ENCODE measurements at regions not wholly inside any gene's neighbourhood (a gene's known extent, or its start where the extent isn't known, plus 50 kb on each side); places are given as distances from the start of the nearest gene placed in this dataset.

- DNase-seq (no peak), ATAC-seq (ENCODE audit: low FRiP score in 2 of 2) (no peak)
- H3K27me3 ChIP-seq = no peaks in the 10 kb centered on the region
- H3K9me3 ChIP-seq = no peaks in the 10 kb centered on the region
- no peak overlapping the region for H3K27ac ChIP-seq
- 73 to 88% methylated on average over 1 of the region's 1 CpG for WGBS, 2 donors
- H3K4me3 ChIP-seq = no peak overlapping the region
- H3K36me3 ChIP-seq = no peaks in the 10 kb centered on the region
- TF ChIP-seq CTCF (IDR thresholded peaks at IDR 0.05) (no peak), EP300 (IDR thresholded peaks at IDR 0.05) (no peak), POLR2AphosphoS5 (IDR thresholded peaks at IDR 0.05) (no peak), POLR2A (IDR thresholded peaks at IDR 0.05) (no peak)
- no peaks in the 10 kb centered on the region for H3K4me1 ChIP-seq
These were observed 317.0 kb upstream of the DCBLD2 start for GRCh38 chr3:99218468-99218867.

DNA sequence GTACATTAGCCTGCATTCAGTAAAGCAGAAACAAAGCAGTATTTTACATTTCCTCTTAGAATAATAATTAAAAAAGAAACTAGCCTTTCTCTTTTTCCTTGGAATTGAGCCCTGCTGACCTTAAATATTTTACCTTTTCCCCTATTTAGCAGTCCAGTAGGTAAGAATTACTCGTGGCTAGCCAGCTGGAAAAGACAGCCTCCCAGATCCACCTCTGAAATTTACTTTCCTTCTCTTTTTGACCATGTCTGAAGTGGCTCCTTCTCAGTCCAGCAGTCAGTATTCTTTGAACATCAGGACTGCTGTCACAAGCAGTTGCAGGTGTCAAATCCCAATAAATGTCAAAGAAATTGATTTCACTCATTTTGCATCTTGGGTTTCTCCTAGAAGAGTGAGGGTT lies 311.5 kb upstream of the DCBLD2 start:
- Histone ChIP-seq H3K9me3 (no peaks in the 10 kb centered on the region), H3K4me1 (no peaks in the 10 kb centered on the region), H3K27ac (no peak overlapping the region), H3K4me3 (no peak overlapping the region), H3K36me3 (no peaks in the 10 kb centered on the region), H3K27me3 (no peaks in the 10 kb centered on the region)
- ATAC-seq (ENCODE audit: low FRiP score in 2 of 2) (no peak), DNase-seq (no peak)
- 17 to 40% methylated on average over 1 of the region's 1 CpG for WGBS, 2 donors
- TF ChIP-seq CTCF (IDR thresholded peaks at IDR 0.05) (no peak), POLR2AphosphoS5 (IDR thresholded peaks at IDR 0.05) (no peak), EP300 (IDR thresholded peaks at IDR 0.05) (no peak), POLR2A (IDR thresholded peaks at IDR 0.05) (no peak)

GRCh38 chr3:99211309-99211708 lies 309.8 kb upstream of the DCBLD2 start:
- H3K4me1 ChIP-seq = no peaks in the 10 kb centered on the region
- 79 to 80% methylated on average over 2 of the region's 2 CpGs for WGBS, 2 donors
- DNase-seq (no peak), ATAC-seq (ENCODE audit: low FRiP score in 2 of 2) (no peak)
- H3K9me3 ChIP-seq = no peaks in the 10 kb centered on the region
- no peak for TF ChIP-seq CTCF (IDR thresholded peaks at IDR 0.05)
- no peak for TF ChIP-seq POLR2A (IDR thresholded peaks at IDR 0.05)
- no peak for TF ChIP-seq POLR2AphosphoS5 (IDR thresholded peaks at IDR 0.05)
- no peak for TF ChIP-seq EP300 (IDR thresholded peaks at IDR 0.05)
- H3K4me3 ChIP-seq = no peak overlapping the region
- H3K36me3 ChIP-seq = no peaks in the 10 kb centered on the region
- H3K27ac ChIP-seq = no peak overlapping the region
- H3K27me3 ChIP-seq = no peaks in the 10 kb centered on the region

DNA sequence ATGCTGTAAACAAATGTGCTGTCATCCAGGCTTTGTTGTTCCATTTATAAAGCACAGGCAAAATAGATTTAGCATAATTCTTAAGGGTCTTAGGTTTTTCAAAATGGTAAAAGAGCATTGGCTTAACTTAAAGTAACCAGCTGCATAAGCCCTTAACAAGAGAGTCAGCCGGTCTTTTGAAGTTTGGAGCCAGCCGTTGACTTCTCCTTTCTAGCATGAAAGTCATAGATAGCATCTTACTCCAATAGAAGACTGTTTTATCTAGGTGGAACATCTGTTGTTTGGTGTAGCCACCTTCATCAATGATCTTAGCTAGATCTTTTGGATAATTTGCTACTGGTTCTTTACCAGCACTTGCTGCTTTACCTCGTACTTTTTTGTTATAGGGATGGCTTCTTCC lies 297.5 kb upstream of the DCBLD2 start:
- ATAC-seq (ENCODE audit: low FRiP score in 2 of 2) = no peak
- no peaks in the 10 kb centered on the region for H3K9me3 ChIP-seq
- no peak for DNase-seq
- no peaks in the 10 kb centered on the region for H3K36me3 ChIP-seq
- no peak for TF ChIP-seq EP300 (IDR thresholded peaks at IDR 0.05)
- TF ChIP-seq POLR2A (IDR thresholded peaks at IDR 0.05) = no peak
- no peak for TF ChIP-seq CTCF (IDR thresholded peaks at IDR 0.05)
- TF ChIP-seq POLR2AphosphoS5 (IDR thresholded peaks at IDR 0.05) = no peak
- no peaks in the 10 kb centered on the region for H3K4me1 ChIP-seq
- no peak overlapping the region for H3K4me3 ChIP-seq
- H3K27ac ChIP-seq = no peak overlapping the region
- no peaks in the 10 kb centered on the region for H3K27me3 ChIP-seq
- 70 to 71% methylated on average over 3 of the region's 3 CpGs for WGBS, 2 donors

- no peaks in the 10 kb centered on the region for H3K4me1 ChIP-seq
- no peaks in the 10 kb centered on the region for H3K27me3 ChIP-seq
- DNase-seq (no peak), ATAC-seq (ENCODE audit: low FRiP score in 2 of 2) (no peak)
- H3K27ac ChIP-seq = no peak overlapping the region
- H3K36me3 ChIP-seq = no peaks in the 10 kb centered on the region
- 69 to 74% methylated on average over 3 of the region's 3 CpGs for WGBS, 2 donors
- H3K9me3 ChIP-seq = no peaks in the 10 kb centered on the region
- no peak for TF ChIP-seq EP300 (IDR thresholded peaks at IDR 0.05)
- no peak for TF ChIP-seq POLR2A (IDR thresholded peaks at IDR 0.05)
- no peak for TF ChIP-seq POLR2AphosphoS5 (IDR thresholded peaks at IDR 0.05)
- no peak for TF ChIP-seq CTCF (IDR thresholded peaks at IDR 0.05)
- no peak overlapping the region for H3K4me3 ChIP-seq
These were observed 289.7 kb upstream of the DCBLD2 start for GRCh38 chr3:99191186-99191585.

Measured in upper lobe of left lung (tissue), 6 donors.